Keratinocyte (primary cell): ENCODE measurements at regions not wholly inside any gene's neighbourhood (a gene's known extent, or its start where the extent isn't known, plus 50 kb on each side); places are given as distances from the start of the nearest gene placed in this dataset.

Experiments used
- DNase-seq: peaks from one replicate; pipeline ENCODE4 v3.0.0-alpha.2; 2011; ENCODE audit warnings: low read depth, missing footprints, low spot score
- FAIRE-seq: peaks from 2 replicates; lab custom pipeline; 2011; peaks lifted over from hg19 to GRCh38; lab: Jason Lieb, UNC
- H2AFZ ChIP-seq: 2 replicates; pipeline ENCODE4 v1.6.0; 2012; ENCODE audit warnings: low read length, control low read depth, inconsistent platforms; ENCODE audit not compliant: control insufficient read depth
- H3K27ac ChIP-seq: 2 replicates; pipeline ENCODE4 v1.5.1; 2011; ENCODE audit warnings: low read length; ENCODE audit not compliant: control insufficient read depth, insufficient read depth
- H3K27me3 ChIP-seq: 3 replicates; pipeline ENCODE4 v1.6.0; 2011; ENCODE audit warnings: low read length; ENCODE audit not compliant: control insufficient read depth, insufficient read depth; ENCODE audit errors: extremely low read depth
- H3K36me3 ChIP-seq, 2 experiments: 2 replicates in 1 of 2; 3 replicates in 1 of 2; pipeline ENCODE4 v1.5.1; 2011; ENCODE audit warnings: low read length in 2 of 2, mild to moderate bottlenecking in 1 of 2; ENCODE audit not compliant: control insufficient read depth in 2 of 2, insufficient read depth in 2 of 2; ENCODE audit errors: extremely low read depth in 1 of 2
- H3K4me1 ChIP-seq: 3 replicates; pipeline ENCODE4 v1.5.1; 2011; ENCODE audit warnings: low read length; ENCODE audit not compliant: control insufficient read depth, insufficient read depth; ENCODE audit errors: extremely low read depth
- H3K4me2 ChIP-seq: 3 replicates; pipeline ENCODE4 v1.6.0; 2011; ENCODE audit warnings: low read depth, low read length; ENCODE audit not compliant: control insufficient read depth, insufficient read depth; ENCODE audit errors: extremely low read depth
- H3K4me3 ChIP-seq, 3 experiments: fragments of 200-600 bp in 1 of 3; sonication (generic) in 1 of 3; 2 replicates in 2 of 3; 3 replicates in 1 of 3; pipeline ENCODE4 v1.5.1; 2011 to 2016; ENCODE audit warnings: low read length in 3 of 3, mild to moderate bottlenecking in 3 of 3, control low read depth in 2 of 3, inconsistent platforms in 1 of 3, low read depth in 1 of 3, mixed read lengths in 1 of 3, mixed run types in 1 of 3, moderate library complexity in 1 of 3; ENCODE audit not compliant: control insufficient read depth in 2 of 3, insufficient read depth in 2 of 3; ENCODE audit errors: extremely low read depth in 1 of 3
- H3K79me2 ChIP-seq: 2 replicates; pipeline ENCODE4 v1.6.0; 2012; ENCODE audit warnings: low read length; ENCODE audit not compliant: control insufficient read depth, insufficient read depth
- H3K9ac ChIP-seq: 3 replicates; pipeline ENCODE4 v1.6.0; 2011; ENCODE audit warnings: low read length; ENCODE audit not compliant: control insufficient read depth, insufficient read depth; ENCODE audit errors: extremely low read depth
- H3K9me1 ChIP-seq: 3 replicates; pipeline ENCODE4 v1.6.0; 2011; ENCODE audit warnings: low read length; ENCODE audit not compliant: control insufficient read depth, insufficient read depth; ENCODE audit errors: extremely low read depth
- H3K9me3 ChIP-seq: 2 replicates; pipeline ENCODE4 v1.5.1; 2012; ENCODE audit warnings: low read depth, low read length; ENCODE audit not compliant: control insufficient read depth
- H4K20me1 ChIP-seq: 3 replicates; pipeline ENCODE4 v1.6.0; 2011; ENCODE audit warnings: low read length; ENCODE audit not compliant: control insufficient read depth, insufficient read depth; ENCODE audit errors: extremely low read depth
- EZH2 ChIP-seq: IDR thresholded peaks from one replicate; pipeline ENCODE4 v1.6.1; 2012; ENCODE audit warnings: inconsistent platforms, mild to moderate bottlenecking, low read length, moderate library complexity
- dilution Hi-C: fragments of 300-500 bp; cut with MboI; formaldehyde crosslinking; loops from one replicate; pipeline ENCODE4 v1.7.0; 2020; ENCODE audit warnings: low sequenced_read_pairs; ENCODE audit not compliant: extremely low pct_ligation_motif_present
- TF ChIP-seq, protein P1 (sequence below), 3 experiments: IDR thresholded peaks in 1 of 3; conservative IDR thresholded peaks in 1 of 3; optimal IDR thresholded peaks in 1 of 3; 2 replicates in 2 of 3; 3 replicates in 1 of 3; pipeline versions ENCODE3 to v1.5.1; 2011; ENCODE audit warnings: low read length in 3 of 3, mild to moderate bottlenecking in 3 of 3, moderate library complexity in 2 of 3, control low read depth in 1 of 3, inconsistent platforms in 1 of 3; ENCODE audit not compliant: insufficient read depth in 2 of 3; ENCODE audit errors: extremely low read depth in 1 of 3

DNA sequence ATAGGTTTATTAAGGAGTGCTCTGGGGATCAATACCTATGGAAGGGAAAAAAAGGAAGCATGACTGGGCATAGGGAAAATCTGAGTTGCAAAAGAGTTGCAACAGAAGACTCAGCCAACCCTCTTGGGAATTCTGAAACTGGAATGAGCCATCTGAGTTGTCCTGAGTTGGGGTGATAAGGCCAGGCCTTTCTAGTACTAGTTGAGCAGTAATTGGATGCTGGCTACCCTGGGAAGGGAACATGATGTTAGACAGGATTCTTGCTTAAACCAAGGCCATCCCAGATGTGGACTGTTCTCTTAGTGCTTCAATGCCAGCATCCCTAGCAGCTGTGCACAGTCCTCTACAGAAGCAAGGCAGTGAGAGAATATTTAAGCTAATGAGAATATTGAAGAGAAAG is 348.8 kb upstream of the GULP1 start:
- dilution Hi-C loops: no loop called here
- FAIRE-seq (no peak), DNase-seq (no peak)

DNA sequence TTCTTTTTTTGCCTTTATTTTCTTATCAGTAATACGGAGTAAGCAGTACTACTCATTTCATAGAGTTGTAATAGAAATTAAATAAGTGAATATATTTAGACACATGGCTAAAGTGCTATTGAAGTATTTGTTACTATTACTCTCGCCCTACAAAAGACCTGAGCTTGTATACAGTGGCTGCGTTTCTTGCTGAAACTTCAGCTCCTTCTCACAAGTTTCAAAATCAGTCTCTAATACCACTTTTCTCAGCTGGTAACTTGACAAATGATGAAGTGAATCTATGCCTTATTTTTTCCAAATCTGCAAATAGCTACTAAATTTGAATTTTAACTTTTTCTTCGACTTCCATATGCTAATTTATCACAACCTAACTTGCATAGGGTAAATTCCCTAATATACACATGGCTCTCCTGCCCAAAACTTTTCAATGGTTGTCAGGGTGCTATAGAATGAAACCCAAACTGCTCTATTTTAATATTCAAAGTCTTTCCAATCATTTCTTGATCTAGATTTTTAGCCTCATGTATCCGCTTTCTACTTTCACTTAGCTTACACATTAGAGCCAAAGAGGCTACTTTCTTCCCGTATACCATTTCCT is 347.8 kb upstream of the GULP1 start:
- FAIRE-seq (no peak), DNase-seq (no peak)
- H3K27me3 ChIP-seq: no peaks in the 10 kb centered on the region
- dilution Hi-C loops: no loop called here
- no peaks in the 10 kb centered on the region for H3K4me1 ChIP-seq
- no peak overlapping the region for H3K9ac ChIP-seq
- no peaks in the 10 kb centered on the region for H3K36me3 ChIP-seq
- no peak overlapping the region for H3K27ac ChIP-seq
- H3K9me1 ChIP-seq: no peaks in the 10 kb centered on the region
- H3K4me3 ChIP-seq: no peak overlapping the region
- H3K9me3 ChIP-seq: no peaks in the 10 kb centered on the region
- H3K79me2 ChIP-seq: no peaks in the 10 kb centered on the region
- no peak for TF ChIP-seq EZH2
- TF ChIP-seq, protein P1, sequence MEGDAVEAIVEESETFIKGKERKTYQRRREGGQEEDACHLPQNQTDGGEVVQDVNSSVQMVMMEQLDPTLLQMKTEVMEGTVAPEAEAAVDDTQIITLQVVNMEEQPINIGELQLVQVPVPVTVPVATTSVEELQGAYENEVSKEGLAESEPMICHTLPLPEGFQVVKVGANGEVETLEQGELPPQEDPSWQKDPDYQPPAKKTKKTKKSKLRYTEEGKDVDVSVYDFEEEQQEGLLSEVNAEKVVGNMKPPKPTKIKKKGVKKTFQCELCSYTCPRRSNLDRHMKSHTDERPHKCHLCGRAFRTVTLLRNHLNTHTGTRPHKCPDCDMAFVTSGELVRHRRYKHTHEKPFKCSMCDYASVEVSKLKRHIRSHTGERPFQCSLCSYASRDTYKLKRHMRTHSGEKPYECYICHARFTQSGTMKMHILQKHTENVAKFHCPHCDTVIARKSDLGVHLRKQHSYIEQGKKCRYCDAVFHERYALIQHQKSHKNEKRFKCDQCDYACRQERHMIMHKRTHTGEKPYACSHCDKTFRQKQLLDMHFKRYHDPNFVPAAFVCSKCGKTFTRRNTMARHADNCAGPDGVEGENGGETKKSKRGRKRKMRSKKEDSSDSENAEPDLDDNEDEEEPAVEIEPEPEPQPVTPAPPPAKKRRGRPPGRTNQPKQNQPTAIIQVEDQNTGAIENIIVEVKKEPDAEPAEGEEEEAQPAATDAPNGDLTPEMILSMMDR (optimal IDR thresholded peaks at IDR 0.05 in 1 of 3, IDR thresholded peaks at IDR 0.05 in 1 of 3, conservative IDR thresholded peaks at IDR 0.05 in 1 of 3; ENCODE audit: extremely low read depth in 1 of 3, insufficient read depth in 2 of 3, low read length in 3 of 3): no peak
- no peak overlapping the region for H3K4me2 ChIP-seq
- no peaks in the 10 kb centered on the region for H4K20me1 ChIP-seq
- H2AFZ ChIP-seq: no peak overlapping the region

More for the DNA sequence above, 348.8 kb upstream of the GULP1 start:
- no peaks in the 10 kb centered on the region for H4K20me1 ChIP-seq
- no peak overlapping the region for H3K27ac ChIP-seq
- H3K4me3 ChIP-seq: no peak overlapping the region
- no peak overlapping the region for H2AFZ ChIP-seq
- no peak overlapping the region for H3K9ac ChIP-seq
- H3K27me3 ChIP-seq: no peaks in the 10 kb centered on the region
- H3K4me2 ChIP-seq: no peak overlapping the region
- H3K4me1 ChIP-seq: no peaks in the 10 kb centered on the region
- no peaks in the 10 kb centered on the region for H3K9me3 ChIP-seq
- no peaks in the 10 kb centered on the region for H3K36me3 ChIP-seq
- TF ChIP-seq, protein P1 (optimal IDR thresholded peaks at IDR 0.05 in 1 of 3, IDR thresholded peaks at IDR 0.05 in 1 of 3, conservative IDR thresholded peaks at IDR 0.05 in 1 of 3; ENCODE audit: extremely low read depth in 1 of 3, insufficient read depth in 2 of 3, low read length in 3 of 3): no peak
- no peak for TF ChIP-seq EZH2
- H3K79me2 ChIP-seq: no peaks in the 10 kb centered on the region
- H3K9me1 ChIP-seq: no peaks in the 10 kb centered on the region
